HCT116 (cell line): ENCODE measurements at regions not wholly inside any gene's neighbourhood (a gene's known extent, or its start where the extent isn't known, plus 50 kb on each side); places are given as distances from the start of the nearest gene placed in this dataset.

Experiments
- ATAC-seq: fragments of 200-7000 bp; cut with Tn5 transposase; 2 replicates; pipeline ENCODE4 v1.9.1; 2020; ENCODE audit warnings: mild to moderate bottlenecking, moderate library complexity
- BruUV-seq: library from RNA; stranded (reverse); fragments of 400-500 nt; replicated peaks from 2 replicates; lab custom pipeline; 2021; lab: Mats Ljungman, UMichigan
- CTCF ChIA-PET: fragments of 300-600 bp; sonication (Branson Sonifier 250); formaldehyde crosslinking; loops from one replicate; lab custom pipeline; 2021; ENCODE audit warnings: antibody characterized with exemption; lab: Charles Lee
- POLR2A ChIA-PET: fragments of 300-600, 350-600 bp; sonication (Branson Sonifier 250); formaldehyde crosslinking; loops from one replicate; lab custom pipeline; 2021; ENCODE audit warnings: antibody characterized with exemption; lab: Charles Lee
- RAD21 ChIA-PET, 2 experiments: fragments of 300-600 bp; sonication (Branson Sonifier 250); formaldehyde crosslinking; loops; one replicate each; lab custom pipeline; 2023; ENCODE audit warnings: low total read pairs in 2 of 2; ENCODE audit not compliant: uncharacterized antibody in 2 of 2, unreplicated experiment in 2 of 2, low non-redundant PET in 1 of 2; lab: Charles Lee
- DNase-seq: peaks from one replicate; pipeline ENCODE4 v3.0.0-alpha.2; 2010; ENCODE audit warnings: low read depth, low spot score
- H2AFZ ChIP-seq: fragments of 200-600 bp; shearing (Covaris generic), sonication (generic); 2 replicates; pipeline ENCODE4 v1.6.1; 2017; ENCODE audit warnings: low read depth, mixed run types, mixed read lengths, antibody characterized with exemption, low read length; ENCODE audit not compliant: poor library complexity, severe bottlenecking
- H3K27ac ChIP-seq: 2 replicates; pipeline ENCODE4 v1.5.1; 2012; ENCODE audit warnings: low read depth, low read length
- H3K27me3 ChIP-seq: fragments of 200-600 bp; sonication (generic); 2 replicates; pipeline ENCODE4 v1.6.1; 2016; ENCODE audit warnings: mixed run types, low read length, mixed read lengths; ENCODE audit not compliant: insufficient read depth
- H3K36me3 ChIP-seq, 2 experiments: fragments of 200-500 bp in 1 of 2; fragments of 200-600 bp in 1 of 2; sonication (Bioruptor generic) in 1 of 2; sonication (generic) in 1 of 2; 2 replicates each; pipeline versions ENCODE4 v1.5.1 to v1.6.1; 2014 to 2016; ENCODE audit warnings: low read length in 2 of 2, inconsistent platforms in 1 of 2, mixed read lengths in 1 of 2, mixed run types in 1 of 2; ENCODE audit not compliant: insufficient read depth in 2 of 2, control insufficient read depth in 1 of 2
- H3K4me1 ChIP-seq, 2 experiments: fragments of 200-600 bp in 1 of 2; sonication (generic) in 1 of 2; 2 replicates each; pipeline versions ENCODE4 v1.5.1 to v1.6.1; 2012 to 2017; ENCODE audit warnings: low read length in 2 of 2, inconsistent platforms in 1 of 2, mild to moderate bottlenecking in 1 of 2, mixed read lengths in 1 of 2, mixed run types in 1 of 2, moderate library complexity in 1 of 2; ENCODE audit not compliant: insufficient read depth in 2 of 2, control insufficient read depth in 1 of 2
- H3K4me2 ChIP-seq: fragments of 200-600 bp; sonication (generic); 2 replicates; pipeline ENCODE4 v1.6.1; 2017; ENCODE audit warnings: mixed run types, low read length, mixed read lengths
- H3K4me3 ChIP-seq, 2 experiments: fragments of 200-600 bp in 1 of 2; sonication (generic) in 1 of 2; replicated peaks in 1 of 2; 2 replicates each; pipeline ENCODE4 v1.5.1; 2011 to 2016; ENCODE audit warnings: low read length in 2 of 2, control low read depth in 1 of 2, low read depth in 1 of 2, mild to moderate bottlenecking in 1 of 2, mixed read lengths in 1 of 2, mixed run types in 1 of 2
- H3K79me2 ChIP-seq: fragments of 200-600 bp; sonication (generic); 2 replicates; pipeline ENCODE4 v1.6.1; 2017; ENCODE audit warnings: mild to moderate bottlenecking, mixed run types, low read length, moderate library complexity, mixed read lengths; ENCODE audit not compliant: insufficient read depth
- H3K9ac ChIP-seq: fragments of 200-600 bp; sonication (generic); 2 replicates; pipeline ENCODE4 v1.6.1; 2016; ENCODE audit warnings: low read length, mixed read lengths
- H3K9me2 ChIP-seq: fragments of 200-600 bp; sonication (generic), shearing (Covaris generic); 2 replicates; pipeline ENCODE4 v1.6.1; 2017; ENCODE audit warnings: mixed run types, mild to moderate bottlenecking, moderate library complexity; ENCODE audit not compliant: insufficient read depth
- H3K9me3 ChIP-seq, 2 experiments: fragments of 200-500 bp in 1 of 2; fragments of 200-600 bp in 1 of 2; sonication (Bioruptor generic) in 1 of 2; sonication (generic) in 1 of 2; 2 replicates each; pipeline ENCODE4 v1.6.1; 2014 to 2017; ENCODE audit warnings: low read length in 2 of 2, mixed read lengths in 2 of 2, inconsistent platforms in 1 of 2, low read depth in 1 of 2, mild to moderate bottlenecking in 1 of 2, mixed run types in 1 of 2, moderate library complexity in 1 of 2; ENCODE audit not compliant: control insufficient read depth in 1 of 2, insufficient read depth in 1 of 2
- H4K20me1 ChIP-seq: fragments of 200-600 bp; sonication (generic), shearing (Covaris generic); 2 replicates; pipeline ENCODE4 v1.6.1; 2017; ENCODE audit warnings: mixed run types, mild to moderate bottlenecking, moderate library complexity; ENCODE audit not compliant: insufficient read depth
- ATF3 ChIP-seq: IDR thresholded peaks from 2 replicates; pipeline ENCODE4 v1.6.1; 2012
- CBX3 ChIP-seq: IDR thresholded peaks from 2 replicates; pipeline ENCODE4 v1.6.1; 2012; ENCODE audit warnings: low read depth
- ELF1 ChIP-seq: IDR thresholded peaks from 2 replicates; pipeline ENCODE4 v1.6.1; 2012; ENCODE audit warnings: low read depth, borderline replicate concordance
- EZH2 ChIP-seq: fragments of 200-600 bp; sonication (generic); IDR thresholded peaks from 2 replicates; pipeline ENCODE4 v1.6.1; 2017; ENCODE audit warnings: antibody characterized with exemption, mixed run types
- EZH2phosphoT487 ChIP-seq: fragments of 200-600 bp; IDR thresholded peaks from 2 replicates; pipeline ENCODE4 v1.6.1; 2018; ENCODE audit warnings: antibody characterized with exemption, borderline replicate concordance
- FOSL1 ChIP-seq: IDR thresholded peaks from 2 replicates; pipeline ENCODE4 v1.6.1; 2012; ENCODE audit warnings: low read depth
- JUND ChIP-seq: IDR thresholded peaks from 2 replicates; pipeline ENCODE4 v1.6.1; 2012
- MAX ChIP-seq: IDR thresholded peaks from 2 replicates; pipeline ENCODE4 v1.6.1; 2012
- RAD21 ChIP-seq: IDR thresholded peaks from 2 replicates; pipeline ENCODE4 v1.6.1; 2012; ENCODE audit warnings: low read depth, mild to moderate bottlenecking
- REST ChIP-seq: IDR thresholded peaks from 2 replicates; pipeline ENCODE4 v1.6.1; 2012; ENCODE audit warnings: low read depth
- SIN3A ChIP-seq: IDR thresholded peaks from 2 replicates; pipeline ENCODE4 v1.6.1; 2012; ENCODE audit warnings: low read depth
- SP1 ChIP-seq: IDR thresholded peaks from 2 replicates; pipeline ENCODE4 v1.6.1; 2012; ENCODE audit warnings: low read depth
- SRF ChIP-seq: IDR thresholded peaks from 2 replicates; pipeline ENCODE4 v1.6.1; 2012; ENCODE audit warnings: low read depth
- YY1 ChIP-seq: IDR thresholded peaks from 2 replicates; pipeline ENCODE4 v1.6.1; 2011; ENCODE audit warnings: low read length, low read depth, moderate library complexity, mild to moderate bottlenecking; ENCODE audit not compliant: insufficient replicate concordance; ENCODE audit errors: extremely low read depth
- intact Hi-C: fragments of 100-400 bp; cut with micrococcal nuclease; formaldehyde crosslinking; loops from 2 replicates; pipeline ENCODE4 v1.10.0; 2022

GRCh38 chr14:65948302-65948701, 535.8 kb downstream of the FUT8 start:
- H3K4me3 ChIP-seq, result no peak overlapping the region
- no peaks in the 10 kb centered on the region for H3K79me2 ChIP-seq
- TF ChIP-seq CBX3 (no peak), EZH2 (no peak), SIN3A (no peak), ELF1 (no peak), MAX (no peak), FOSL1 (no peak), ATF3 (no peak)
- TF ChIP-seq, all 23 proteins: peak for 0
- no peak overlapping the region for H3K27ac ChIP-seq
- ATAC-seq (no peak; the same call in 1 of the 2 replicates), DNase-seq (no peak)
- ChIA-PET CTCF (interaction anchor here (0.8 to 2.3 kb wide), 3 partner anchors 8 to 13 kb away, joined by 3 to 9 read pairs (median 6); no protein-coding TSS in a partner anchor), POLR2A (no interaction called here), RAD21 (no interaction called here)
- no peak overlapping the region for H3K4me2 ChIP-seq
- no peaks in the 10 kb centered on the region for H3K36me3 ChIP-seq
- no peak overlapping the region for H3K9ac ChIP-seq
- no peaks in the 10 kb centered on the region for H3K9me2 ChIP-seq
- no peaks in the 10 kb centered on the region for H3K9me3 ChIP-seq
- H2AFZ ChIP-seq, result no peak overlapping the region
- H3K4me1 ChIP-seq, result peaks cover 4 to 16% of the 10 kb centered on the region in 2 experiments; a peak in 3 of 4 replicates
- intact Hi-C loops, result no loop called here
- H4K20me1 ChIP-seq, result no peaks in the 10 kb centered on the region
- H3K27me3 ChIP-seq, result peaks cover 4% of the 10 kb centered on the region; the same call in 1 of the 2 replicates
- BruUV-seq, result no TSS peak

DNA sequence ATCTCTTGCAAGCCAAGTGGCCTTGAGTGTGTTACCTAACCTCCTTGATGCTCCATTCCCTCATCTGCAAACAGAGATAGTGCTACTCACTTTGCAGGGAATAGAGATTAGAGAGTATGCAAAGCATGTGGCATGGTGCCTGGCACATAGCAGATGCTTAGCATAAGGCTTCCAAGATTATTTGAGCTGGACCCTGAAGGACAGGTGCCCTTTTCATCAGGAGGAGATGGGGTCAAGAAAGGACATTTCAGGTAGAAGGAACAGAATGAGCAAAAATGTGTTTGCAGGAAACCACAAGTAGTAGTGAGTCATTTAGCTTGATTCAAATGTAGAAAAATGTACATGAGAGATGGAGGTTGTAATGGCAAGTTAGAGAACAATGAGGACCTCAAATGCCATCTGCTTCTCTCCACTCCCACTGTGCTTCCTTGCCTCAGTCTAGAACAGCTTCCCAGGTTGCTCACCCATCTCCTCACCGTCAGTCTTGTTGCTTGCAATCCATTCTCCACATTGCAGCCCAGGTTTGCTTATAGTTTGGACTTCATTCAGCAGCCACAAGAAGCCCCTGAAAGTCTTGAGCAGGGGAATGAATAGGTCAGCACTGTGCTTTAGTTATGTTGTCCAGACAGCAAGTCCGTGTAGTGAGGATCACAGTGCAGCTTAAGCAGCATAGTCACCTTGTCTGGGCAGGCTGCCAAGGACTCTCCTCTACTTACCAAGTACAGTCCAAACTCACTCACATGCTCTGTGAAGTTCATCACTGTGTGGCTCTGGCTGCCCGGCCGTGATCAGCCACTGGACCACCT, 536.3 kb upstream of the CCDC196 start:
- Histone ChIP-seq H3K79me2 (no peaks in the 10 kb centered on the region), H3K4me1 (peaks cover 4 to 16% of the 10 kb centered on the region in 2 experiments; a peak in 3 of 4 replicates), H3K9ac (no peak overlapping the region), H3K9me2 (no peaks in the 10 kb centered on the region), H4K20me1 (no peaks in the 10 kb centered on the region), H3K27me3 (peaks cover 4% of the 10 kb centered on the region; the same call in 1 of the 2 replicates), H3K4me3 (no peak overlapping the region), H3K9me3 (no peaks in the 10 kb centered on the region), H2AFZ (no peak overlapping the region), H3K4me2 (peak overlapping the region; percentile 30), H3K27ac (no peak overlapping the region), H3K36me3 (no peaks in the 10 kb centered on the region)
- ATAC-seq (peak; percentile 73), DNase-seq (peak; percentile 4)
- ChIA-PET CTCF (interaction anchor here (1.0 to 2.3 kb wide), 4 partner anchors 10 to 126 kb away, joined by 3 to 10 read pairs (median 8); no protein-coding TSS in a partner anchor), POLR2A (no interaction called here), RAD21 (no interaction called here)
- intact Hi-C loops, result no loop called here
- no TSS peak for BruUV-seq
- no peak for TF ChIP-seq RAD21
- TF ChIP-seq MAX, result no peak
- TF ChIP-seq YY1, result no peak
- no peak for TF ChIP-seq SP1
- no peak for TF ChIP-seq CBX3
- TF ChIP-seq SRF, result no peak
- no peak for TF ChIP-seq JUND
- TF ChIP-seq REST, result no peak
- TF ChIP-seq EZH2phosphoT487, result no peak
